ENCODE measurements at regions not wholly inside any gene's neighbourhood (a gene's known extent, or its start where the extent isn't known, plus 50 kb on each side); places are given as distances from the start of the nearest gene placed in this dataset.

GRCh38 chr10:2488446-2489005 is 578.8 kb upstream of the PFKP start:
- no peaks in the 10 kb centered on the region for H3K36me3 ChIP-seq (ENCODE audit: insufficient read depth, low read length)
- no peak for DNase-seq
- ChIA-PET POLR2A (ENCODE audit: partially characterized antibody) (no interaction called here), CTCF (ENCODE audit: partially characterized antibody) (no interaction called here)
- intact Hi-C loops (cut with micrococcal nuclease) = no loop called here
- H3K4me1 ChIP-seq (ENCODE audit: insufficient read depth, low read length) = no peaks in the 10 kb centered on the region
- H3K4me1 Mint-ChIP-seq = no peaks in the 10 kb centered on the region
- H3K36me3 Mint-ChIP-seq = no peaks in the 10 kb centered on the region
- no peaks in the 10 kb centered on the region for H3K27me3 Mint-ChIP-seq
- H3K27ac ChIP-seq (ENCODE audit: low read depth, low read length) = no peak overlapping the region
- no peaks in the 10 kb centered on the region for H3K27me3 ChIP-seq (ENCODE audit: insufficient read depth, low read length)
- H3K9me3 Mint-ChIP-seq = peaks cover 0 to 3% (median 0%) of the 10 kb centered on the region in 8 donors
- H3K4me3 ChIP-seq (ENCODE audit: low read length in 2 of 2) = no peak overlapping the region
- no peak overlapping the region for H3K27ac Mint-ChIP-seq
- no peaks in the 10 kb centered on the region for H3K9me3 ChIP-seq (ENCODE audit: control insufficient read depth in 1 of 2, low read length in 2 of 2)
- H3K4me3 Mint-ChIP-seq = no peak overlapping the region

GRCh38 chr10:2487921-2488320 is 579.4 kb upstream of the PFKP start:
- H3K27me3 ChIP-seq (ENCODE audit: insufficient read depth, low read length) = no peaks in the 10 kb centered on the region
- no peak overlapping the region for H3K4me3 ChIP-seq (ENCODE audit: low read length in 2 of 2)
- no peaks in the 10 kb centered on the region for H3K4me1 Mint-ChIP-seq
- no peaks in the 10 kb centered on the region for H3K36me3 Mint-ChIP-seq
- no peak overlapping the region for H3K4me3 Mint-ChIP-seq
- peaks cover 0 to 1% (median 0%) of the 10 kb centered on the region in 8 donors for H3K9me3 Mint-ChIP-seq
- H3K9me3 ChIP-seq (ENCODE audit: control insufficient read depth in 1 of 2, low read length in 2 of 2) = no peaks in the 10 kb centered on the region
- intact Hi-C loops (cut with micrococcal nuclease) = no loop called here
- H3K27me3 Mint-ChIP-seq = no peaks in the 10 kb centered on the region
- ChIA-PET CTCF (ENCODE audit: partially characterized antibody) (no interaction called here), POLR2A (ENCODE audit: partially characterized antibody) (no interaction called here)
- H3K36me3 ChIP-seq (ENCODE audit: insufficient read depth, low read length) = no peaks in the 10 kb centered on the region
- no peak for DNase-seq
- H3K27ac ChIP-seq (ENCODE audit: low read depth, low read length) = no peak overlapping the region
- H3K27ac Mint-ChIP-seq = no peak overlapping the region
- no peaks in the 10 kb centered on the region for H3K4me1 ChIP-seq (ENCODE audit: insufficient read depth, low read length)

GRCh38 chr10:2478656-2479055 is 588.7 kb upstream of the PFKP start:
- no peak overlapping the region for H3K4me3 Mint-ChIP-seq

GRCh38 chr10:2476812-2477553 is 590.4 kb upstream of the PFKP start:
- peaks cover 0 to 1% of the 10 kb centered on the region in 2 donors for H3K27me3 Mint-ChIP-seq
- no peaks in the 10 kb centered on the region for H3K36me3 Mint-ChIP-seq
- peaks cover 0 to 1% (median 0%) of the 10 kb centered on the region in 4 donors for H3K4me1 Mint-ChIP-seq
- no peak for DNase-seq
- no peaks in the 10 kb centered on the region for H3K9me3 ChIP-seq (ENCODE audit: control insufficient read depth in 1 of 2, low read length in 2 of 2)
- POLR2A ChIA-PET (ENCODE audit: partially characterized antibody) = no interaction called here
- intact Hi-C loops (cut with micrococcal nuclease) = no loop called here
- no peaks in the 10 kb centered on the region for H3K27me3 ChIP-seq (ENCODE audit: insufficient read depth, low read length)
- CTCF ChIA-PET (ENCODE audit: partially characterized antibody) = no interaction called here
- H3K4me1 ChIP-seq (ENCODE audit: insufficient read depth, low read length) = no peaks in the 10 kb centered on the region
- H3K9me3 Mint-ChIP-seq = peaks cover 0 to 11% (median 5%) of the 10 kb centered on the region in 8 donors
- H3K36me3 ChIP-seq (ENCODE audit: insufficient read depth, low read length) = no peaks in the 10 kb centered on the region
- no peak overlapping the region for H3K4me3 Mint-ChIP-seq
- H3K27ac ChIP-seq (ENCODE audit: low read depth, low read length) = no peak overlapping the region
- no peak overlapping the region for H3K4me3 ChIP-seq (ENCODE audit: low read length in 2 of 2)
- no peak overlapping the region for H3K27ac Mint-ChIP-seq

More at GRCh38 chr10:2478656-2479055, 588.7 kb upstream of the PFKP start:
- POLR2A ChIA-PET (ENCODE audit: partially characterized antibody) = no interaction called here
- no peaks in the 10 kb centered on the region for H3K27me3 ChIP-seq (ENCODE audit: insufficient read depth, low read length)
- no peak overlapping the region for H3K27ac Mint-ChIP-seq
- intact Hi-C loops (cut with micrococcal nuclease) = no loop called here
- H3K9me3 Mint-ChIP-seq = peaks cover 0 to 6% (median 3%) of the 10 kb centered on the region in 8 donors
- H3K4me1 ChIP-seq (ENCODE audit: insufficient read depth, low read length) = no peaks in the 10 kb centered on the region
- H3K4me1 Mint-ChIP-seq = peaks cover 0 to 1% (median 0%) of the 10 kb centered on the region in 4 donors
- H3K9me3 ChIP-seq (ENCODE audit: control insufficient read depth in 1 of 2, low read length in 2 of 2) = no peaks in the 10 kb centered on the region
- H3K4me3 ChIP-seq (ENCODE audit: low read length in 2 of 2) = no peak overlapping the region
- no peaks in the 10 kb centered on the region for H3K36me3 Mint-ChIP-seq
- H3K27me3 Mint-ChIP-seq = peaks cover 0 to 1% of the 10 kb centered on the region in 2 donors
- DNase-seq = no peak
- no peaks in the 10 kb centered on the region for H3K36me3 ChIP-seq (ENCODE audit: insufficient read depth, low read length)
- CTCF ChIA-PET (ENCODE audit: partially characterized antibody) = no interaction called here
- no peak overlapping the region for H3K27ac ChIP-seq (ENCODE audit: low read depth, low read length)

GRCh38 chr10:2476218-2476811 is 591.0 kb upstream of the PFKP start:
- CTCF ChIA-PET (ENCODE audit: partially characterized antibody) = interaction anchor here (0.6 kb wide), 1 partner anchor 61 kb away, joined by 3 read pairs; no protein-coding TSS in a partner anchor
- Histone ChIP-seq H3K36me3 (ENCODE audit: insufficient read depth, low read length) (no peaks in the 10 kb centered on the region), H3K27ac (ENCODE audit: low read depth, low read length) (no peak overlapping the region), H3K27me3 (ENCODE audit: insufficient read depth, low read length) (no peaks in the 10 kb centered on the region), H3K4me1 (ENCODE audit: insufficient read depth, low read length) (no peaks in the 10 kb centered on the region), H3K4me3 (ENCODE audit: low read length in 2 of 2) (no peak overlapping the region), H3K9me3 (ENCODE audit: control insufficient read depth in 1 of 2, low read length in 2 of 2) (no peaks in the 10 kb centered on the region)
- Mint-ChIP-seq H3K36me3 (no peaks in the 10 kb centered on the region), H3K9me3 (peaks cover 0 to 11% (median 5%) of the 10 kb centered on the region in 8 donors), H3K4me3 (no peak overlapping the region), H3K27me3 (peaks cover 0 to 1% of the 10 kb centered on the region in 2 donors), H3K27ac (no peak overlapping the region), H3K4me1 (peaks cover 0 to 1% (median 0%) of the 10 kb centered on the region in 4 donors)
- intact Hi-C loops (cut with micrococcal nuclease) = no loop called here
- no peak for DNase-seq
- POLR2A ChIA-PET (ENCODE audit: partially characterized antibody) = no interaction called here

GRCh38 chr10:2475711-2476217 is 591.6 kb upstream of the PFKP start:
- Mint-ChIP-seq H3K4me1 (peaks cover 0 to 1% (median 0%) of the 10 kb centered on the region in 4 donors), H3K27ac (no peak overlapping the region), H3K36me3 (no peaks in the 10 kb centered on the region), H3K4me3 (no peak overlapping the region), H3K9me3 (peaks cover 0 to 11% (median 5%) of the 10 kb centered on the region in 8 donors), H3K27me3 (peaks cover 0 to 1% of the 10 kb centered on the region in 2 donors)
- no peak overlapping the region for H3K4me3 ChIP-seq (ENCODE audit: low read length in 2 of 2)
- intact Hi-C loops (cut with micrococcal nuclease) = no loop called here
- POLR2A ChIA-PET (ENCODE audit: partially characterized antibody) = no interaction called here
- no peaks in the 10 kb centered on the region for H3K9me3 ChIP-seq (ENCODE audit: control insufficient read depth in 1 of 2, low read length in 2 of 2)
- no peaks in the 10 kb centered on the region for H3K27me3 ChIP-seq (ENCODE audit: insufficient read depth, low read length)
- no peak for DNase-seq
- H3K27ac ChIP-seq (ENCODE audit: low read depth, low read length) = no peak overlapping the region
- H3K36me3 ChIP-seq (ENCODE audit: insufficient read depth, low read length) = no peaks in the 10 kb centered on the region
- CTCF ChIA-PET (ENCODE audit: partially characterized antibody) = interaction anchor here (0.6 kb wide), 1 partner anchor 60 kb away, joined by 3 read pairs; no protein-coding TSS in a partner anchor
- H3K4me1 ChIP-seq (ENCODE audit: insufficient read depth, low read length) = no peaks in the 10 kb centered on the region

GRCh38 chr10:2471811-2472210 is 595.5 kb upstream of the PFKP start:
- Histone ChIP-seq H3K4me3 (ENCODE audit: low read length in 2 of 2) (no peak overlapping the region), H3K27me3 (ENCODE audit: insufficient read depth, low read length) (no peaks in the 10 kb centered on the region), H3K27ac (ENCODE audit: low read depth, low read length) (no peak overlapping the region), H3K36me3 (ENCODE audit: insufficient read depth, low read length) (no peaks in the 10 kb centered on the region), H3K9me3 (ENCODE audit: control insufficient read depth in 1 of 2, low read length in 2 of 2) (no peaks in the 10 kb centered on the region), H3K4me1 (ENCODE audit: insufficient read depth, low read length) (no peaks in the 10 kb centered on the region)
- Mint-ChIP-seq H3K27ac (no peak overlapping the region), H3K36me3 (no peaks in the 10 kb centered on the region), H3K4me1 (peaks cover 0 to 1% (median 0%) of the 10 kb centered on the region in 4 donors), H3K27me3 (peaks cover 0 to 2% of the 10 kb centered on the region in 2 donors), H3K4me3 (no peak overlapping the region), H3K9me3 (peaks cover 1 to 11% (median 6%) of the 10 kb centered on the region in 8 donors)
- ChIA-PET CTCF (ENCODE audit: partially characterized antibody) (no interaction called here), POLR2A (ENCODE audit: partially characterized antibody) (no interaction called here)
- intact Hi-C loops (cut with micrococcal nuclease) = no loop called here
- no peak for DNase-seq
